ENCODE measurements at regions not wholly inside any gene's neighbourhood (a gene's known extent, or its start where the extent isn't known, plus 50 kb on each side); places are given as distances from the start of the nearest gene placed in this dataset.

DNA sequence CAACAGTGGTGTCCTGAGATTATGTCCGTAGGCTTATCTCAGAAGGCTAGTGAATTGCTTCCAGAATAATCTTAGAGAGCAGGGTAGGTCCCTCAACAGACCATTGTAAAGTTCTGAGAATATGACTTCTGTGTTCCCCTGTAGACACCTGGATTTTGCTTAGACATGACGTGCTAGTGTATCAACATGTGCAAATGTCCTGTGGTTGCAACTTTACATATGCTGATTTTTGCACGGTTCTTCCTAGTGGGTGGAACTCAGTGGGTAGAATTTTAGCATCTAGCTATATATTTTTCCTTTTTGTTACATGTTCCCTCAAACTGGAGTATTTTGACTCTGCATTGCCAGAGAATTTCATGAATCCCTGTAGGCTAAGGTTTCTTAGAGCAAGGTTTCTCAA, 459.2 kb downstream of the RNF144B start:
- SMC1A ChIA-PET (ENCODE audit: uncharacterized antibody, unreplicated experiment), result no interaction called here
- CTCF ChIA-PET, result no interaction called here
- Histone ChIP-seq H3K4me3 (no peak overlapping the region), H3K9me3 (replicated peaks; ENCODE audit: control insufficient read depth, insufficient read depth, low read length) (no peaks in the 10 kb centered on the region), H3K9ac (ENCODE audit: control insufficient read depth, insufficient read depth, low read length) (no peak overlapping the region), H2AFZ (ENCODE audit: control insufficient read depth, low read depth, low read length) (no peak overlapping the region), H3K27ac (ENCODE audit: control insufficient read depth, insufficient read depth) (no peak overlapping the region), H3K27me3 (replicated peaks in 1 of 2; ENCODE audit: control insufficient read depth in 2 of 2, insufficient read depth in 2 of 2, low read length in 1 of 2) (no peaks in the 10 kb centered on the region), H3K79me2 (ENCODE audit: control insufficient read depth, insufficient read depth, low read length) (no peaks in the 10 kb centered on the region), H3K4me1 (ENCODE audit: control insufficient read depth, insufficient read depth, low read length) (no peaks in the 10 kb centered on the region), H3K4me2 (ENCODE audit: control insufficient read depth, insufficient read depth) (no peak overlapping the region), H4K20me1 (ENCODE audit: control insufficient read depth, insufficient read depth) (no peaks in the 10 kb centered on the region), H3K36me3 (ENCODE audit: control insufficient read depth in 2 of 2, insufficient read depth in 2 of 2, low read length in 1 of 2) (no peaks in the 10 kb centered on the region)
- DNase-seq (ENCODE audit: low read depth, low spot score) (no peak), ATAC-seq (no peak), FAIRE-seq (no peak)
- TF ChIP-seq RELA (IDR thresholded peaks at IDR 0.05; ENCODE audit: borderline replicate concordance, partially characterized antibody) (no peak), PAX8 (IDR thresholded peaks at IDR 0.05) (no peak), EGR1 (IDR thresholded peaks at IDR 0.05; ENCODE audit: borderline replicate concordance in 1 of 2, low read depth in 2 of 2, low read length in 2 of 2) (no peak)
- TF ChIP-seq, protein P1, sequence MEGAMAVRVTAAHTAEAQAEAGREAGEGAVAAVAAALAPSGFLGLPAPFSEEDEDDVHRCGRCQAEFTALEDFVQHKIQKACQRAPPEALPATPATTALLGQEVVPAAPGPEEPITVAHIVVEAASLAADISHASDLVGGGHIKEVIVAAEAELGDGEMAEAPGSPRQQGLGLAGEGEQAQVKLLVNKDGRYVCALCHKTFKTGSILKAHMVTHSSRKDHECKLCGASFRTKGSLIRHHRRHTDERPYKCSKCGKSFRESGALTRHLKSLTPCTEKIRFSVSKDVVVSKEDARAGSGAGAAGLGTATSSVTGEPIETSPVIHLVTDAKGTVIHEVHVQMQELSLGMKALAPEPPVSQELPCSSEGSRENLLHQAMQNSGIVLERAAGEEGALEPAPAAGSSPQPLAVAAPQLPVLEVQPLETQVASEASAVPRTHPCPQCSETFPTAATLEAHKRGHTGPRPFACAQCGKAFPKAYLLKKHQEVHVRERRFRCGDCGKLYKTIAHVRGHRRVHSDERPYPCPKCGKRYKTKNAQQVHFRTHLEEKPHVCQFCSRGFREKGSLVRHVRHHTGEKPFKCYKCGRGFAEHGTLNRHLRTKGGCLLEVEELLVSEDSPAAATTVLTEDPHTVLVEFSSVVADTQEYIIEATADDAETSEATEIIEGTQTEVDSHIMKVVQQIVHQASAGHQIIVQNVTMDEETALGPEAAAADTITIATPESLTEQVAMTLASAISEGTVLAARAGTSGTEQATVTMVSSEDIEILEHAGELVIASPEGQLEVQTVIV (IDR thresholded peaks at IDR 0.05; ENCODE audit: borderline replicate concordance, partially characterized antibody), result no peak
- intact Hi-C loops (cut with micrococcal nuclease; ENCODE audit: unreplicated experiment), result no loop called here
- in situ Hi-C loops (cut with MboI), result no loop called here
- RAD21 ChIA-PET (ENCODE audit: unreplicated experiment), result no interaction called here
- WGBS (ENCODE audit: insufficient coverage, insufficient replicate concordance, low lambda C conversion rate, missing lambda C conversion rate), result 2% methylated on average over 3 of the region's 3 CpGs
- no TSS peak for BruUV-seq (replicated peaks)
- POLR2A ChIA-PET, result no interaction called here

DNA sequence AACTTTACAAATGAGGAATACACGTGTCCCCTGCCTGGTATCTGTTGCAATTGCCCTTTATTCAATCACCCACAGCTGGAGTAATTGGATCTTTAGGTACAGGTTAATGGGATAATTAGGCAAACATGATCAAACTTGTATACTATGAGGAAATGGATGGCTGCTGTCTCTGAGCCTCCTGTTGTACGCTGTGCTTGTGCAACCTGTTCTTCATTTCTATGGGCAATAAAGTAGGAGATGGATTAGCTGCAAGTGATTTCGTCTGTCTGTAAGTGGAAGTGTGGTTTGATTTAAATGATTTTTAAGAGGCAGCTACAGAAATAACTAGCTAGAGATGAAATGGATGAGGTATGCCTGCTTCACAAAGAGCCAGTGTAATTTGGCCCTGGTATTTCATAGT, 474.1 kb downstream of the RNF144B start:
- Histone ChIP-seq H3K4me2 (ENCODE audit: control insufficient read depth, insufficient read depth) (no peak overlapping the region), H3K9me3 (replicated peaks; ENCODE audit: control insufficient read depth, insufficient read depth, low read length) (no peaks in the 10 kb centered on the region), H3K79me2 (ENCODE audit: control insufficient read depth, insufficient read depth, low read length) (no peaks in the 10 kb centered on the region), H3K4me3 (no peak overlapping the region), H3K36me3 (ENCODE audit: control insufficient read depth in 2 of 2, insufficient read depth in 2 of 2, low read length in 1 of 2) (no peaks in the 10 kb centered on the region), H3K9ac (ENCODE audit: control insufficient read depth, insufficient read depth, low read length) (no peak overlapping the region), H3K27me3 (replicated peaks in 1 of 2; ENCODE audit: control insufficient read depth in 2 of 2, insufficient read depth in 2 of 2, low read length in 1 of 2) (no peaks in the 10 kb centered on the region), H3K27ac (ENCODE audit: control insufficient read depth, insufficient read depth) (no peak overlapping the region), H4K20me1 (ENCODE audit: control insufficient read depth, insufficient read depth) (no peaks in the 10 kb centered on the region), H3K4me1 (ENCODE audit: control insufficient read depth, insufficient read depth, low read length) (no peaks in the 10 kb centered on the region), H2AFZ (ENCODE audit: control insufficient read depth, low read depth, low read length) (no peak overlapping the region)
- in situ Hi-C loops (cut with MboI) (no loop called here), intact Hi-C loops (cut with micrococcal nuclease; ENCODE audit: unreplicated experiment) (no loop called here)
- CTCF ChIA-PET, result no interaction called here
- FAIRE-seq, result no peak
- SMC1A ChIA-PET (ENCODE audit: uncharacterized antibody, unreplicated experiment), result no interaction called here
- DNase-seq (ENCODE audit: low read depth, low spot score), result no peak
- RAD21 ChIA-PET (ENCODE audit: unreplicated experiment), result no interaction called here
- BruUV-seq (replicated peaks), result no TSS peak
- 0% methylated on average over 3 of the region's 3 CpGs for WGBS (ENCODE audit: insufficient coverage, insufficient replicate concordance, low lambda C conversion rate, missing lambda C conversion rate)
- POLR2A ChIA-PET, result no interaction called here
- ATAC-seq, result no peak
- TF ChIP-seq ESRRA (IDR thresholded peaks at IDR 0.05; ENCODE audit: low read length), result no peak
- TF ChIP-seq, protein P2, sequence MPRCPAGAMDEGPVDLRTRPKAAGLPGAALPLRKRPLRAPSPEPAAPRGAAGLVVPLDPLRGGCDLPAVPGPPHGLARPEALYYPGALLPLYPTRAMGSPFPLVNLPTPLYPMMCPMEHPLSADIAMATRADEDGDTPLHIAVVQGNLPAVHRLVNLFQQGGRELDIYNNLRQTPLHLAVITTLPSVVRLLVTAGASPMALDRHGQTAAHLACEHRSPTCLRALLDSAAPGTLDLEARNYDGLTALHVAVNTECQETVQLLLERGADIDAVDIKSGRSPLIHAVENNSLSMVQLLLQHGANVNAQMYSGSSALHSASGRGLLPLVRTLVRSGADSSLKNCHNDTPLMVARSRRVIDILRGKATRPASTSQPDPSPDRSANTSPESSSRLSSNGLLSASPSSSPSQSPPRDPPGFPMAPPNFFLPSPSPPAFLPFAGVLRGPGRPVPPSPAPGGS (IDR thresholded peaks at IDR 0.05; ENCODE audit: borderline replicate concordance, insufficient read depth, low read depth, low read length, poor library complexity, severe bottlenecking), result no peak
- TF ChIP-seq PAX8 (IDR thresholded peaks at IDR 0.05), result no peak
- TF ChIP-seq BRCA1 (IDR thresholded peaks at IDR 0.05; ENCODE audit: low read depth, low read length), result no peak
- no peak for TF ChIP-seq FOXM1 (IDR thresholded peaks at IDR 0.05; ENCODE audit: low read depth, low read length)
- no peak for TF ChIP-seq NFIC (IDR thresholded peaks at IDR 0.05; ENCODE audit: low read depth, low read length)
- TF ChIP-seq TBL1XR1 (IDR thresholded peaks at IDR 0.05; ENCODE audit: low read depth, low read length), result no peak
- TF ChIP-seq RAD21 (IDR thresholded peaks at IDR 0.05; ENCODE audit: insufficient read depth, low read depth, low read length), result no peak

Measured in GM12878 (cell line).